ENCODE measurements at regions not wholly inside any gene's neighbourhood (a gene's known extent, or its start where the extent isn't known, plus 50 kb on each side); places are given as distances from the start of the nearest gene placed in this dataset.

DNA sequence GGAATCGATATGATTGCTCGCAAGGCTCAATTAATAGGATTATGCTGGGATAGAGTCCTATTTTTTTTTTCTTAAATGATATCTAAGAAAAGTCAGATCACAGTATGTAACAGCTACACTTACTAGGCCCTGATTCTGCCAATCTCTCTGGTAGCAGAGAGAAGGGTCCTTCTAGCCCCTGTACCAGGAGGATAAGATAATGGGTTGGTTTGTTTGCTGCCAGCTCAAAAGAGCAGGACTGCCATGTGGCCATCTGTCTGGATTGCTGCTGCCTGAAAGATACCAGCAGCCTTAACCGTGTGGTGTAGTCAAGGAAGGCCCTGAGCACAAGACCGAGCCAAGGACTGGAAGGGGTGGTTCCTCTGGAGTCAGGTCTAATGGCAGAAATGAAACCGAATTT lies 236.4 kb downstream of the KLF13 start:
- Mint-ChIP-seq H3K4me1 (ENCODE audit: low read depth) (peaks cover 12% of the 10 kb centered on the region), H3K27ac (ENCODE audit: unreplicated experiment) (no peak overlapping the region), H3K9me3 (ENCODE audit: low read depth) (peaks cover 14% of the 10 kb centered on the region), H3K36me3 (ENCODE audit: low read depth) (no peaks in the 10 kb centered on the region), H3K27me3 (ENCODE audit: low read depth) (no peaks in the 10 kb centered on the region), H3K4me3 (ENCODE audit: unreplicated experiment) (no peak overlapping the region)
- no peak for DNase-seq (ENCODE audit: low spot score)
- TF ChIP-seq, protein P1, sequence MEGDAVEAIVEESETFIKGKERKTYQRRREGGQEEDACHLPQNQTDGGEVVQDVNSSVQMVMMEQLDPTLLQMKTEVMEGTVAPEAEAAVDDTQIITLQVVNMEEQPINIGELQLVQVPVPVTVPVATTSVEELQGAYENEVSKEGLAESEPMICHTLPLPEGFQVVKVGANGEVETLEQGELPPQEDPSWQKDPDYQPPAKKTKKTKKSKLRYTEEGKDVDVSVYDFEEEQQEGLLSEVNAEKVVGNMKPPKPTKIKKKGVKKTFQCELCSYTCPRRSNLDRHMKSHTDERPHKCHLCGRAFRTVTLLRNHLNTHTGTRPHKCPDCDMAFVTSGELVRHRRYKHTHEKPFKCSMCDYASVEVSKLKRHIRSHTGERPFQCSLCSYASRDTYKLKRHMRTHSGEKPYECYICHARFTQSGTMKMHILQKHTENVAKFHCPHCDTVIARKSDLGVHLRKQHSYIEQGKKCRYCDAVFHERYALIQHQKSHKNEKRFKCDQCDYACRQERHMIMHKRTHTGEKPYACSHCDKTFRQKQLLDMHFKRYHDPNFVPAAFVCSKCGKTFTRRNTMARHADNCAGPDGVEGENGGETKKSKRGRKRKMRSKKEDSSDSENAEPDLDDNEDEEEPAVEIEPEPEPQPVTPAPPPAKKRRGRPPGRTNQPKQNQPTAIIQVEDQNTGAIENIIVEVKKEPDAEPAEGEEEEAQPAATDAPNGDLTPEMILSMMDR (IDR thresholded peaks at IDR 0.05) = no peak

DNA sequence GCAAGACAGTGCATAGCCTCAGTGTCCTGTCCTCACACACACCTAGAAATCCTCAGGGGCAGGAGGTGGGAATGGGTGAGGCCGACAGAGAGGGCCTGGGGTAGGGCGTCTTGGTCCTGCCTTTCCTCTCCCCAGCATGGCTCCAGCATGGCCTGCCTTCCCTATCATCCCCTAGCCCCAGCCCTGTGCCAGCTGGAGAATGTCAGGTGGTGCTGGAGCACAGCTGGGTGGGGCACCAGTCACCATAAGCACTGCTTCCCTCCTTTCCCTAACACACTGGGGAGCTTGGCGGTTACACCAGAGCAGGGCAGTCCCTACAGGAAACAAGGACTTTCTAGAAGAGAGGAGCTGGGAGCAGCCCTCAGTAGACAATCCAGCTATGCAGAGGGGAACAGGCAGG lies 236.8 kb downstream of the KLF13 start:
- Mint-ChIP-seq H3K4me3 (ENCODE audit: unreplicated experiment) (no peak overlapping the region), H3K27me3 (ENCODE audit: low read depth) (no peaks in the 10 kb centered on the region), H3K9me3 (ENCODE audit: low read depth) (peaks cover 17% of the 10 kb centered on the region), H3K4me1 (ENCODE audit: low read depth) (peaks cover 12% of the 10 kb centered on the region), H3K36me3 (ENCODE audit: low read depth) (no peaks in the 10 kb centered on the region), H3K27ac (ENCODE audit: unreplicated experiment) (no peak overlapping the region)
- TF ChIP-seq, protein P1 (IDR thresholded peaks at IDR 0.05) = no peak
- no peak for DNase-seq (ENCODE audit: low spot score)

DNA sequence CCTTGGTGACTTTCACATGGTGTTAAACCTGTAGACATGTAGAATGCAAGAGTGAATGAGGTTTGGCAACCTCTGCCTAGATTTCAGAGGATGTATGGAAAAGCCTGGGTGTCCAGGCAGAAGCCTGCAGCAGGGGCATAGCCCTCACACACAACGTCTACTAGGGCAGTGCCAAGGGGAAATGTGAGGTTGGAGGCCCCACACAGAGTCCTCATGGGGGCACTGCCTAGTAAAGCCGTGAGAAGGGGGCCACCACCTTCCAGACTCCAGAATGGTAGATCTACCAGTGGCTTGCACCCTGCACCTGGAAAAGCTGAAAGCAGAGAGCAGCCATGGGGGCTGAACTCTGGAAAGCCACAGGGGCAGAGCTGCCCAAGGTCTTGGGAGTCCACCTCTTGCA lies 241.2 kb downstream of the KLF13 start:
- DNase-seq (ENCODE audit: low spot score) = no peak
- H3K4me1 Mint-ChIP-seq (ENCODE audit: low read depth) = no peaks in the 10 kb centered on the region
- H3K27ac Mint-ChIP-seq (ENCODE audit: unreplicated experiment) = no peak overlapping the region
- TF ChIP-seq, protein P1 (IDR thresholded peaks at IDR 0.05) = no peak
- peaks cover 7% of the 10 kb centered on the region for H3K27me3 Mint-ChIP-seq (ENCODE audit: low read depth)
- H3K9me3 Mint-ChIP-seq (ENCODE audit: low read depth) = peaks cover 23% of the 10 kb centered on the region
- H3K36me3 Mint-ChIP-seq (ENCODE audit: low read depth) = no peaks in the 10 kb centered on the region
- no peak overlapping the region for H3K4me3 Mint-ChIP-seq (ENCODE audit: unreplicated experiment)

DNA sequence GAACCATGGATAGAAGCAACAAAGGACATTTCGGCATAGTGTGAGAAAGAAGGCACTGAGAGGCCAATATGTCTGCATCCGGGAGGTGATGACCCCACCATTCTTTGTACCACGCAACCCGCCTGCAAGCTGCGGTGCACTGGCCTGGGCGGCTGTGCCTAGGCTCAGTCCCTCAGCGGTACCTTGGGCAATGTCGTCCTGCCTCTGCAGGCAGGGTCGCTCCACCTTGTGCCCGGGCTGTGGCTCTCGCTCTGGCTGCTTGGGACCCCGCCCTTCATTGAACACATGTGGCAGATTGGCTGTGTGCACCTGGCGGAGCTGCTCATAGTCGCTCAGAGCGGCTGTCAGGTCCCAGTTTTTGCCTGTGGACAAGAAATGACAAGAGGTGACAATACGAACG lies 243.2 kb downstream of the KLF13 start:
- H3K27ac Mint-ChIP-seq (ENCODE audit: unreplicated experiment) = no peak overlapping the region
- H3K36me3 Mint-ChIP-seq (ENCODE audit: low read depth) = no peaks in the 10 kb centered on the region
- no peak overlapping the region for H3K4me3 Mint-ChIP-seq (ENCODE audit: unreplicated experiment)
- TF ChIP-seq, protein P1 (IDR thresholded peaks at IDR 0.05) = no peak
- DNase-seq (ENCODE audit: low spot score) = no peak
- peaks cover 7% of the 10 kb centered on the region for H3K27me3 Mint-ChIP-seq (ENCODE audit: low read depth)
- H3K9me3 Mint-ChIP-seq (ENCODE audit: low read depth) = peaks cover 23% of the 10 kb centered on the region
- H3K4me1 Mint-ChIP-seq (ENCODE audit: low read depth) = no peaks in the 10 kb centered on the region

DNA sequence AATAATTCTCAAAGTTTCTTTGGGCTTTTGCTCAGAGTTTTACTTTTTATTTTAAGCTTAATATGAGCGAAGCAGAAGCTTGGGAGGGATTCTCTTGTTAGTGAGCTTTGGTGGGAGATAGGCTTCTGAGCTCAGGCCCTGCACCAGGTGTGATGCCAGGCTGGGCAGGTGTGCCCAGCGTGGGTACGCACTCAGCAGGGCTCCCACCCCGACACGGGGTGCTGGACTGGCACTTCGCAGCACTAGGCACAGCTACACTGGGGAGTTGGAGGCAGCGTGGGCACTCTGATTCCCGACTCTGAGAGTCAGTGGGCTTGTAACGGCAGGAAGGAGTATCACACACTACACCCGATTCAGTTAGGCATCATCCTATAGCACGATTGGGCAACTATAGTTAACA lies 244.0 kb downstream of the KLF13 start:
- Mint-ChIP-seq H3K27me3 (ENCODE audit: low read depth) (peaks cover 7% of the 10 kb centered on the region), H3K9me3 (ENCODE audit: low read depth) (peaks cover 23% of the 10 kb centered on the region)

More for the DNA sequence above, 244.0 kb downstream of the KLF13 start:
- no peaks in the 10 kb centered on the region for H3K4me1 Mint-ChIP-seq (ENCODE audit: low read depth)
- no peaks in the 10 kb centered on the region for H3K36me3 Mint-ChIP-seq (ENCODE audit: low read depth)
- TF ChIP-seq, protein P1 (IDR thresholded peaks at IDR 0.05) = no peak
- DNase-seq (ENCODE audit: low spot score) = no peak
- no peak overlapping the region for H3K27ac Mint-ChIP-seq (ENCODE audit: unreplicated experiment)
- H3K4me3 Mint-ChIP-seq (ENCODE audit: unreplicated experiment) = no peak overlapping the region
